GM18499 (cell line): ENCODE measurements at regions not wholly inside any gene's neighbourhood (a gene's known extent, or its start where the extent isn't known, plus 50 kb on each side); places are given as distances from the start of the nearest gene placed in this dataset.

Experiments used
- ATAC-seq: cut with Tn5 transposase; IDR thresholded peaks from one replicate; pipeline ENCODE4 v1.9.1; 2021; ENCODE audit warnings: moderate number of reproducible peaks; ENCODE audit not compliant: insufficient read depth, unreplicated experiment

GRCh38 chr12:46131732-46132469, 136.9 kb downstream of the SLC38A1 start:
- ATAC-seq: no peak

GRCh38 chr12:46127656-46128055, 137.3 kb upstream of the SCAF11 start:
- no peak for ATAC-seq

GRCh38 chr12:46126050-46126727, 135.8 kb upstream of the SCAF11 start:
- no peak for ATAC-seq

GRCh38 chr12:46124848-46125619, 134.7 kb upstream of the SCAF11 start:
- peak; percentile 59 for ATAC-seq

- ATAC-seq: peak; percentile 21
Observed at GRCh38 chr12:46124132-46124847, 133.9 kb upstream of the SCAF11 start.

GRCh38 chr12:46112364-46112763, 122.0 kb upstream of the SCAF11 start:
- ATAC-seq: no peak

- no peak for ATAC-seq
Observed at GRCh38 chr12:46111715-46112114, 121.3 kb upstream of the SCAF11 start.

GRCh38 chr12:46110928-46111699, 120.7 kb upstream of the SCAF11 start:
- ATAC-seq: no peak

- ATAC-seq: no peak
Observed at GRCh38 chr12:46110223-46110611, 119.8 kb upstream of the SCAF11 start.

- no peak for ATAC-seq
Observed at GRCh38 chr12:46109343-46110222, 119.2 kb upstream of the SCAF11 start.

GRCh38 chr12:46108721-46109120, 118.3 kb upstream of the SCAF11 start:
- ATAC-seq: peak; percentile 81

GRCh38 chr12:46107591-46107990, 117.2 kb upstream of the SCAF11 start:
- ATAC-seq: no peak

GRCh38 chr12:46105735-46106134, 115.4 kb upstream of the SCAF11 start:
- no peak for ATAC-seq

- ATAC-seq: no peak
Observed at GRCh38 chr12:46103559-46104383, 113.4 kb upstream of the SCAF11 start.

- no peak for ATAC-seq
Observed at GRCh38 chr12:46101485-46101869, 111.1 kb upstream of the SCAF11 start.

GRCh38 chr12:46100551-46101484, 110.4 kb upstream of the SCAF11 start:
- no peak for ATAC-seq
